Right ventricle myocardium inferior (tissue), 1 donor: ENCODE measurements at regions not wholly inside any gene's neighbourhood (a gene's known extent, or its start where the extent isn't known, plus 50 kb on each side); places are given as distances from the start of the nearest gene placed in this dataset.
"Not testable (repeated sequence)": the region's sequence is repeated elsewhere in the genome, so short reads cannot be mapped to it uniquely, and the experiment has no call there.

Source experiments
- ATAC-seq: fragments of 200-7000 bp; cut with Tn5 transposase; one replicate; pipeline ENCODE4 v1.9.1; 2020; ENCODE audit warnings: mild to moderate bottlenecking, moderate library complexity
- DNase-seq: peaks from one replicate; pipeline ENCODE4 v3.0.0; 2021; ENCODE audit errors: missing footprints
- intact Hi-C: fragments of 100-400 bp; cut with DNase I; formaldehyde crosslinking; loops from one replicate; pipeline ENCODE4 v1.11.0; 2022
- donor health status: DM: no; HTN: yes; CAD: no; lungs with severe emphysema.

GRCh38 chr22:21150863-21151262 is 105.1 kb downstream of the LRRC74B start:
- intact Hi-C loops, ATAC-seq, DNase-seq: not testable (repeated sequence)

DNA sequence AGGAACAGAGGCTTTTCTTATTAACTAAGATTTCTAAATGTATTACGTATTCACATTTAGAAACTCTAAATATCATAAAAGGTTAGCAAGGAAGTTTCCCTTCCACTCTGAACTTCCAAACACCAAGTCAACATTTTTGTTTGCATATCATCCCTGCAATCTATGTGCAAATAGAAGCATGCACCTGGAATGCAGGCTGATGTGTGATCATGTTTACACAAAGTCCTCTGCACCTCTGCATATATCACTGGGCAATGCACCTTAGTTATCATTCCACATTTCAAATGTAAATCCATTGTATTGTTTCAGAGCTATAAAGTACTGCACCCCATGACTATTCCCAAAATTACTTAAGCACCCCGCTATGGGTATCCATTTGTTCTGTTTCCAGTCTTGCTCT is 142.1 kb downstream of the LRRC74B start:
- intact Hi-C loops, DNase-seq, ATAC-seq: not testable (repeated sequence)

- intact Hi-C loops, ATAC-seq, DNase-seq: not testable (repeated sequence)
These were observed 166.3 kb downstream of the LRRC74B start for GRCh38 chr22:21212054-21212453.

GRCh38 chr22:21215973-21216731 is 167.4 kb upstream of the RIMBP3B start:
- DNase-seq, ATAC-seq, intact Hi-C loops: not testable (repeated sequence)

DNA sequence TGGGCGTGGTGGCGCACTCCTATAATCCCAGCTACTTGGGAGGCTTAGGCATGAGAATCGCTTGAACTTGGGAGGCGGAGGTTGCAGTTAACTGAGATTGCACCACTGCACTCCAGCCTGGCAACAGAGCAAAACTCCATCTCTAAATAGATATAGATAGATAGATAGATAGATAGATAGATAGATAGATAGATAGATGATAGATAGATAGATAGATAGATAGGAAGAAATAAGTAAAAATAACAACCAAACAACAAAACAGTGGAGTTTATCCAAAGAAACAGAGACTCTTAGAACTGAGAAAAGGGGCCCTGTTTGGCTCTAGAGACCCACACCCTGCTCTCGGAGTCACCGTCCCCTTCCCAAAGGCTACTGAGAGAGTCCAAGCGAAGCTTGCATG is 158.7 kb upstream of the RIMBP3B start:
- DNase-seq, ATAC-seq, intact Hi-C loops: not testable (repeated sequence)

GRCh38 chr22:21226901-21227693 is 156.5 kb upstream of the RIMBP3B start:
- ATAC-seq, intact Hi-C loops, DNase-seq: not testable (repeated sequence)

DNA sequence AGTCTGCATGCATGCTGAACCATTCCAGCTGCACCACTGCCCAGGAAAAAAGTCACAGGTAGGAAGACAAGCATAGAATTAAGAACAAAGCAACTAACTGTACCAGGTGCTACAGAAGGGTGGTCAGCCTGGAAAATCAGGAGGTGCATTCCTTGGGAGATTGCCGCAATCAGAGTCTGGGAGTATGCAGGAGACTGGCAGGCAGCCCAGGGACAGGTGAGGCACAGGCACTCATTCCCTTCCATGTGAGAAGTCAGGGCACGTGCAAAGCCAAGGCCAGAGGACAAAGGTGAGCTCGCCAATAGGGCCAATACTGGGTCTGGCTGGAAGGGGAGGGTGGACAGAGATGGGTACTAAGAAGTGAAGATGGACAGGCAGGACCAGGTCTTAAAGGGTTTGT is 132.1 kb upstream of the RIMBP3B start:
- intact Hi-C loops, ATAC-seq, DNase-seq: not testable (repeated sequence)

DNA sequence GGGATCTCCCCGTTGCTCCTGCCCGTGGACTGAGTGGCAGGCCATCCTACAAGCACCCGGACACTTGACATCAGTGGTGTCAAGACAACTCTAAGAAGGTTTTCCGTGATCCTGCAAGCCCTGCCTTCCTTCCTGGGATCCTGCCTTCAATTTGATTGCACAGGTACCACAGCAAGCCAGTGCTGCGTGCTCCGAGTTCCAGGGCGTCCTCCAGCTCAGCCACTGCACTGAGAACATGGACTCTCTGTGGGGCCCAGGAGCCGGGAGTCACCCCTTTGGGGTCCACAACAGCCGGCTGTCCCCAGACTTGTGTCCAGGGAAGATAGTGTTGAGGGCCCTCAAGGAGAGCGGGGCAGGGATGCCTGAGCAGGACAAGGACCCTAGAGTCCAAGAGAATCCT is 100.9 kb upstream of the RIMBP3B start:
- intact Hi-C loops, ATAC-seq: not testable (repeated sequence)
- peak; percentile 41 for DNase-seq

- peak; percentile 3 for DNase-seq
- intact Hi-C loops, ATAC-seq: not testable (repeated sequence)
These were observed 89.8 kb upstream of the RIMBP3B start for GRCh38 chr22:21293702-21294101.

DNA sequence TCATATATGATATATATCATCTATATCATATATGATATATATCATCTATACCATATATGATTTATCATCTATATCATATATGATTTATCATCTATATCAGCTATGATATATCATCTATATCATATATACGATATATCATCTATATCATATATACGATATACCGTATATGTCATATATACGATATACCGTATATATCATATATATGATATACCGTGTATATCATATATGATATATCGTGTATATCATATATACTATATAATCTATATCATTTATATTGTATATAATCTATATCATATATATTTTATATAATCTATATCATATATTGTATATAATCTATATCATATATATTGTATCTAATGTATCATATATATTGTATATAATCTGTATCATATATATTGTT is 55.9 kb upstream of the RIMBP3B start:
- intact Hi-C loops, DNase-seq, ATAC-seq: not testable (repeated sequence)
